GM18861 (cell line): ENCODE measurements at regions not wholly inside any gene's neighbourhood (a gene's known extent, or its start where the extent isn't known, plus 50 kb on each side); places are given as distances from the start of the nearest gene placed in this dataset.

Source experiments
- ATAC-seq: cut with Tn5 transposase; IDR thresholded peaks from one replicate; pipeline ENCODE4 v1.9.1; 2021; ENCODE audit not compliant: unreplicated experiment

GRCh38 chr14:58697930-58698642, 60.3 kb downstream of the DACT1 start:
- ATAC-seq = no peak

DNA sequence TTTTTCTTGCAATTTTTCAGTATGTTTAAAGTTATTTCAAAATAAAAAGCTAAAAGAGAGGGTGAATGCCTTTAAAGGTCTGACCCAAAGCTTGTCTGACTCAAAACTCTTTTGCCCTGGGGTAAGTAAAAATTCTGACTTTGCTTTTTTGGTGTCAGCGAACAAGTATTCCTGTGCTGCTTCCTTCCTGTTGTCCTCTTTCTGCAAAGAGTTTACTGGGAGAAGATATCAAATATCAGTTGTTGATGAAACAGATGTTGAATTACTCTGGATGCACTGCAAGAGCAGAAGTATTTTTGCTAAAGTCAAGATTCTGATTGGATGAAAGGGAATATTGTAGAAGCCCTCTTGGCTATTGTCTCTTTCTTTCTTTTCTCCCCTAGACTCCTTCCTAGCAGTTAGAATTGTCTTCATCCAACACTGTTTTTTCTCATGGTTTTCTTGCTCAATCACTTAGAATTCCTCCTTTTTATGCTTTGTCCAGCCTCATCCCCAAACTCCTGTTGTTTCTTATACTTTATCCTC, 62.0 kb downstream of the DACT1 start:
- ATAC-seq = no peak

DNA sequence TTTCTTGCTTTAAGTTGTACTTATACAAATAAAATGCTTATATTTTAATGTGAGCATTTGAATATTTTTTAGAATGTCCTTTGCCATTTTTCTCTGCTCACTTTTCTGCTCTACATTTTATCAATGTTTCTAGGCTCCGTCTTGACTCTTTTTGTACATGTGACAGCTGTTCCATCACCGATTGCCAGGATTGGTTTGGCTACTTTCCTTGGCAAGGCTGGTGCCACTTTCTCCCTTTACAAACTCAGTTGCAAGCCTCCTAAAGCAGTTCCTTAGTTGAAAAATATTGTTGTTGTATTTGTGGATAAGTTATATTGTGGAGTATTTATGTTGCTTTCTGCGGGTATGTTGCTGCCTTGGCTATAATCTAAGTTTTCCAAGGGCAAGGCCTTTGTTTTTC, 63.4 kb downstream of the DACT1 start:
- ATAC-seq = no peak

GRCh38 chr14:58701604-58702003, 63.8 kb downstream of the DACT1 start:
- no peak for ATAC-seq

GRCh38 chr14:58702441-58703160, 64.8 kb downstream of the DACT1 start:
- no peak for ATAC-seq

DNA sequence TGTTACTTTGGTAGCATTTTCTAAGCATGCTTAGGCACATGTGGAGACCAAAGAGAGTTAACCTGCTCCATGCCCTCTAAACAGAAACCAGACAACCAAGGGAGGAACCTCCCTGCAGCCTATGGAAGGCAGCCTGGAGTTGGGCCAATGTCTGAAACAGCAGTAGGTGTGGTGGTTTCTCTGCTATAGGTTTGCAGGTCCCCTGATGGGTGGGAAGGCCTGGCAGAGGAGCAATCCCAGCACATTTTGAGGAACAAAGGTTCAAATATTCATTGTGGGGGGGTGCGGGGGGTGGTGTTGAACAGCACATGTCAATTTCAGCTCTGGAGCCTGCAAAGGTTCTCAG, 65.4 kb downstream of the DACT1 start:
- ATAC-seq = no peak

- ATAC-seq = no peak
These were observed 67.3 kb downstream of the DACT1 start for GRCh38 chr14:58705066-58705465.

DNA sequence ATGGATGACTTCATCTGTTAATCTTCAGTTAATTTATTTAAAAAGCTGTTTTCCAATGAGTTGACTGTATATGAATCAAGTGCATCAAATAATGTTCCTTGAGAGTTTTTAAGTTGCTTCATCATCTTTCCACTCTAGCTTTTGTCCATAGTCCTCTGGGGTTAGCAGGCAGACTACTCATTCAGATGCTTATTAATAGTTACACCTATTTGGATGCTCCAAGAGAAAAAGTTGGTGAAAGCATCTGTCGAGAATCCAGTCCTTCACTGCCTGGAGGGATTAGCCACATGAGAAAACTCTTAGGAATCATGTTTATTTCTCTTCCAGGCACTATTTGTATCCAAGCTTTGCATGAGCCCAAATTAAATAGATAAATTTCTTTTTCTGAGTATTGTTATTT, 70.2 kb downstream of the DACT1 start:
- ATAC-seq = no peak

DNA sequence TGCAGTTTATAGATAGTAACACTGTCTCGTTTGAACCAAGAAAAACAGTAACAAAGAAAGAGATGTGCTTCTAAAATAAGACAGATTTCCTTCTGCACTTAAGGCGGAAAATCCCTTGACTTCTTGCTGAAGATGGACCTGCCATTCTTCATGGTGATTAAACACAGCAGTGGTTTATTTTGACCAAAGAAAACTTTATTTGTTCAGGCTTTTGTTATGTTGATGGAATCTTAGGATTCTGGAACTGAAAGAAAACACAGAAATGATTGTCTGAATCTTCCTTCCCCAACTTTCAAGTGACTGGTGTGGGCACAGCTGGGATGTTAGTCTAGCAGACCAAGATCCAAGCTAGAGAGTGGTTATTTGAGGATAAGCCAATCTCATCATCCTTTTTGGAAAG, 72.2 kb downstream of the DACT1 start:
- no peak for ATAC-seq

GRCh38 chr14:58711382-58711781, 73.6 kb downstream of the DACT1 start:
- ATAC-seq = no peak

DNA sequence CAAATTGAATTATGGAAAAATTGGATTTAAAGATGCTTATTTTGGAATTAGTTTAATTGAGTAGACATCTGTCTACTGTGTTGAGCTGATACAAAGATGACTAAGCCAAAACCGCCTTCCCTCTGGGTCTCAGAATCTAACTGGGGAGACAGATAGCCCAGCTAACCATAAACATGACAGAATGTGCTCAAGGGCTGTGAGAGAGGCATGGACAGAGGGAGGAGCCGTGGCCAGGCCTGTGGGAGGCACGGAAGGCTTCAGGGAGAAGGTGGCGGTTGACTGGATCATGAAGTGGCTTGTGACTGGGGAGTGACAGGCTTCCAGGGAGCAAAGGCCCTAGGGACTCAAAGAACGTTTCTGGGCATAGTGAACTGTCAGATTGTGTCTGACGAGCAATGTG, 74.6 kb downstream of the DACT1 start:
- ATAC-seq = no peak

- ATAC-seq = no peak
These were observed 75.9 kb downstream of the DACT1 start for GRCh38 chr14:58713677-58714076.

DNA sequence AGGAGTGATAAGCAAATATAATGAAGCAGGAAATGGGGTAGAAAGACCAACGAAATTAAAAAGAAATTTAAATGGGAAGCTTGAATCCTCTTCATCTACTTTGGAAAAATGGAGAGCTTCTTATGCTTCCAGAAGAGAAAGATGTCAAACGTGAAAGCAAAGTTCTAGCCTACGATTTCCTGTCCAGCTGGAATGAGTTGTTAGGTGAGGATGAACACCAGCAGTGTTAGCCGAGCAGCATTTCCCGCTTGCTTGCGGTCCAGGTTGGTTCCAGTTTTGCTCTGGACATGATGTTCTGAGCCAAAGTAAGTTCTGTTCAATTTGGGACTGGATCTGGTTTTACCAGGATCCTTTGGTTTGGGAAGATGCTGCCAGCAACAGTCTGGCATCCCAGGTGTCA, 78.9 kb downstream of the DACT1 start:
- ATAC-seq = no peak

DNA sequence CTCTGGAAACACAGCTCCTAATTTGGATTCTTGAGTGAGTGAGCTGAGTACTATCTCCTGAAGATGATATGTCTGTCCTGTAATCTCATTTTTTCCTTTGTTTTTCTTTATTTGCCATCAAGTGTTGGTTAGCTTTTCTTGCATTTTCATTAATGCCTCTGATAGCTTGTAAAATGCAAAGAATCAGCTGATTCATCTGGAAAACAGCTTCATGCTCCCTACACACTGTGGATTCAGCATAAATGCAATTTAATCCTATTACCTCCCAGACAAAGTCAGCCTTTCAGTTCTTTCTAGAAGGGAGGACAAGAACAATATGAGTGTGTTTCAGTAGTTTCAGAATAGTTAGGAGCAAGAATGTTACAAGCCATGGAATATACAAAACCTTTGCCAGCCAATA, 79.4 kb downstream of the DACT1 start:
- no peak for ATAC-seq

- ATAC-seq = no peak
These were observed 80.1 kb downstream of the DACT1 start for GRCh38 chr14:58717813-58718212.

- ATAC-seq = no peak
These were observed 80.8 kb downstream of the DACT1 start for GRCh38 chr14:58718226-58719205.

DNA sequence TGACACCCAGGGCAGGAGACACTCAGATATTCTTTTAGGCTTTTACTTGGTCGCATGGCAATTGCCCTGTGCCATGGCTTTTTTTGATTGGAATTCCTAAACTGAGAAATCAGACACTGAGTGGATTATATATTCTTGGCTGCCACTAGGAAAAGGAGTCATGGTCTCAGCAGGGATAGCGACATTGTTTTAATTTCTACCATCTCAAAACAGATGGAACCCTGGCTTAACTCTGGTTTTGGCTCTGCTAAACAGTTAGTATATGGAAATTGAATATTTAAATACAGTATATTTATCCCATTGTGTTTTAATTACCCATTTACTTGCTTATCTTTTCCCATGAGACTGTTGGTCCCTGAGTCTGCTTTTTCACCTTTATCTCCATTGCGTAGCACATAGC, 84.0 kb downstream of the DACT1 start:
- ATAC-seq = no peak

DNA sequence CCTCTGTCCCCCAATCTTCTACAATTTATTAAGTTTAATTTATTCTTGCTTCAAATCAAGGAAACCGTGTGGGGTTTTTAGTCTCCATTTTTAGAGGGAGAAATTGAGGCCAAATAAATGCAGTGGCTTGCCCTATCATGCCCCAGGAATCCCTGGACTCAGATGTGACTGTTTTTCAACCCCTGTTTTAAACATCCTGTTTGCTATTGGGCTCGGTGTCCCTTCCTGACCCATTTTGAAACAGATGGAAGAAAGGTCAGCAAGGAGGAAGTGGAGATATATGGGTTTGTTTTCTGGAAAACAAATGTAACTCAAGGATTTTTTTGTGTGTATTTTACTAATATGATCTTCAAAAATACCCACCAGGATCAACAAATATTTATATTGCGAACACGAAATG, 84.7 kb downstream of the DACT1 start:
- ATAC-seq = no peak

DNA sequence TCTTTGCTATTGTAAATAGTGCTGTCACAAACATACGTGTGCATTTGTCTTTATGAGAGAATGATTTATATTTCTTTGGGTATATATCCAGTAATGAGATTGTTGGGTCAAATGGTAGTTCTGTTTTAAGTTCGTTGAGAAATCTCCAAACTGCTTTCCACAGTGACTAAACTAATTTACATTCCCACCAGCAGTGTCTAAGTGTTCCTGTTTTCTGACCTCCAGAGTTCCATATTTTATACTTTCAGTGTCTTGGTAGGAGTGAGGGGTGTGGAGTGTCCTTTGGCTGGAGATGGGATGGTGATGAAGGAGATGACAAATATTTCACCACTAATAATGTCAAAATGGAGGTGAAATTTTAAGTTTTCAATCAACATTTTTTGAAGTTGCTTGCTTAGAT, 86.4 kb downstream of the DACT1 start:
- ATAC-seq = no peak

DNA sequence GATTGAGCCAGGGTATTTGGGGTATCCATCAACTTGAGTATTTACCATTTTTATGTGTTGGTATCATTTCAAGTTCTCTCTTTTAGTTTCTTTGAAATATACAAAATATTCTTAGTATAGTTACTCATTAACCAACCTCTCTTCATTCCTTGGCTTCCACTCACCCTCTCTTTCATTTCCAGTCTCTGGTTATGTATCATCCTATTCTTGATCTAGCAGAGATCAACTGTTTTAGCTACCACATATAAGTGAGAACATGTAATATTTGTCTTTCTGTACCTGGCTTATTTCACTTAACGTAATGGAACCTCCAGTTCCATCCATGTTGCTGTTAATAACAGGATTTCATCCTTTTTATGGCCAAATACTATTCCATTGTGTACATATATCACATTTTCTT, 86.9 kb downstream of the DACT1 start:
- no peak for ATAC-seq

DNA sequence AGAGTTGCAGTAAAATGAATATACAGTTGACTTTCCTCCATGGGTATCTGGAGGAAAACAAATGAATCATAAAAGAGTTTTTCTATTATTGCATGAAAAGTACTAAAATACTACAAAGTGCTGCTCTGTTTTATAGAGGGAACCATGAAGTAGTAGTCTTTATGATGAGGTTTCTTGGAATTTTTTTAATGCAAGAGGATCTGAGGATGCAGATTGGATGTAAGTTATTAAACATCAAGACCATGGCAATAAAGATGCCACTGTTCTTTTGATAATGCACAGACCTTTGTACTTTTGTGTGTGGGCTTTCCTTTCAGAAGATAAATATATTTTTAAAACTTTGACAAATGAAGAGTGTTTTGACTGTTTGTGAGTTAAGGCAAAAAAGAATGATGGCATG, 87.5 kb downstream of the DACT1 start:
- ATAC-seq = no peak

DNA sequence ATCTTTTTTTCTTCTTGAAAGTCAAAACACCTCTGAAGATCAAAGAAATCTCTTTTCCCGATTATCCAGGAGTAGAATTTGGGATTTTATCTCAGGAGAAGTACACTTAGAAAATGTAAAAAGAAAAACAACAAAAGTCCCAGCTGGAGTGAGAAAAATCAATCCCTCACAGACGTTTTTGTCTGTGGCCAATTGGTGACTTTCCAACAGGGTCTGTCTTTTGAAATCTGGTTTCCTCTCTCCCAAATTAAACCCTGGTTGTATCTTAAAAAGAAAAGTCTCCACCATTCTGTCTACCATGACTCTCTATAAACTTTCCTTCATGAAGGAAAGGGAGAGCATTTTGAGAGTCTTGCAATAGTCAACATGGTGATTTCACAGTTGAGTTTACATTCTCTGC, 88.1 kb downstream of the DACT1 start:
- no peak for ATAC-seq
